ENCODE measurements at regions not wholly inside any gene's neighbourhood (a gene's known extent, or its start where the extent isn't known, plus 50 kb on each side); places are given as distances from the start of the nearest gene placed in this dataset.

DNA sequence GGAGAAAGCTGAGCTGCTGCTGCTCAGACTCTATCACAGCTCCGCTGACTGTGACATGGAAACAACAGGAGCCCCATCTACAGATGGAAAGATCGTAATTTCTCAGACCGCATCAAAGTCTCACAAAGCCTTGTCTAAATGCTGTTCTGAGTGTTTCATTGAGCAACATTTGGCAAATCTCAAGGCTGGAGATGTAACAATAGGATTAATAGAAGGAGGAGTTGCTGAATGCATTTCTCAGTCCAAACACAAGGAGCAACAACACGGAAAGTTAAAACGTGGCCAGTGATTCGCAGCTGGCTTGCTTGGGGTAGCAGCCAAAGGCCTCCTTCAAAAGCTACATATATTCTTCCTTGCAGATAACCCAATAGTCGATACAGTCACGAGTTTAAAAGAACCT lies 55.7 kb downstream of the MRPL57 start:
- DNase-seq (peak; percentile 27 to 62), ATAC-seq (peak in 3 of 4 donors; percentile 37 to 76 (median 59))
- Histone ChIP-seq H3K27ac (no peak overlapping the region), H3K9me3 (no peaks in the 10 kb centered on the region), H3K4me1 (no peaks in the 10 kb centered on the region), H3K4me3 (peak overlapping the region; percentile 12), H3K36me3 (ENCODE audit: insufficient read depth in 1 of 2, low read depth in 1 of 2) (no peaks in the 10 kb centered on the region), H3K27me3 (ENCODE audit: insufficient read depth in 3 of 3, low read length in 2 of 3) (peaks cover 0 to 3% (median 0%) of the 10 kb centered on the region in 3 donors)
- no peak for TF ChIP-seq CTCF (IDR thresholded peaks at IDR 0.05)
- intact Hi-C loops (cut with DNase I): no loop called here
- 45 to 60% (median 49%) methylated on average over 8 of the region's 8 CpGs for WGBS, 3 donors

- peak overlapping the region; percentile 30 for H3K27ac ChIP-seq
- H3K9me3 ChIP-seq: no peaks in the 10 kb centered on the region
- H3K4me3 ChIP-seq: peak overlapping the region; percentile 12
- H3K36me3 ChIP-seq (ENCODE audit: insufficient read depth in 1 of 2, low read depth in 1 of 2): no peaks in the 10 kb centered on the region
- peaks cover 0 to 3% (median 0%) of the 10 kb centered on the region in 3 donors for H3K27me3 ChIP-seq (ENCODE audit: insufficient read depth in 3 of 3, low read length in 2 of 3)
- ATAC-seq: peak in 1 of 4 donors; percentile 51
- 42 to 52% (median 47%) methylated on average over 3 of the region's 3 CpGs for WGBS, 3 donors
- no peaks in the 10 kb centered on the region for H3K4me1 ChIP-seq
- TF ChIP-seq CTCF (IDR thresholded peaks at IDR 0.05): no peak
- intact Hi-C loops (cut with DNase I): no loop called here
- no peak for DNase-seq
Observed at GRCh38 chr13:21232599-21232998, 56.1 kb downstream of the MRPL57 start.

DNA sequence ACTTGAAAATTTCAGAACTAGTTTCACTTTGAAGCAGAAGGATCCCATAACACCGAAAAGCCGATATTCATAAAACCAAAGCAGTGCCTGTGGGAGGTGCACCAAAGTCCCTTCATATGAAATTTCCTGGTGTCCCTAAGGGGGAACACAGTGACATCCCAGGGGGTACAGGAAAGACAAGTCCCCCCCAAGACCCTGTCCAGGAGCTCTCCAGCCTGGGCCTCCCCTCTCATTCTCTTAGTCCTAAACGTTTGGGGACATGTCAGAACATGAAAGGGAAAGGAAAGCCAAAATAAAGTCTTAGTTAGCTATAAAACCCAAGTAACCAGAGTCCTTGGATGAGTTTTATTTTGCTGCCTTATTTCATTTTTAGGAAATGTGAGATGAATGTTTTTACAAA lies 56.6 kb downstream of the MRPL57 start:
- 59 to 75% (median 60%) methylated on average over 3 of the region's 3 CpGs for WGBS, 3 donors
- peak overlapping the region; percentile 30 for H3K27ac ChIP-seq
- H3K4me1 ChIP-seq: no peaks in the 10 kb centered on the region
- intact Hi-C loops (cut with DNase I): no loop called here
- DNase-seq: no peak
- TF ChIP-seq CTCF (IDR thresholded peaks at IDR 0.05): no peak
- H3K4me3 ChIP-seq: peak overlapping the region; percentile 34
- H3K27me3 ChIP-seq (ENCODE audit: insufficient read depth in 3 of 3, low read length in 2 of 3): peaks cover 0 to 3% (median 0%) of the 10 kb centered on the region in 3 donors
- no peaks in the 10 kb centered on the region for H3K9me3 ChIP-seq
- ATAC-seq: no peak
- H3K36me3 ChIP-seq (ENCODE audit: insufficient read depth in 1 of 2, low read depth in 1 of 2): no peaks in the 10 kb centered on the region

DNA sequence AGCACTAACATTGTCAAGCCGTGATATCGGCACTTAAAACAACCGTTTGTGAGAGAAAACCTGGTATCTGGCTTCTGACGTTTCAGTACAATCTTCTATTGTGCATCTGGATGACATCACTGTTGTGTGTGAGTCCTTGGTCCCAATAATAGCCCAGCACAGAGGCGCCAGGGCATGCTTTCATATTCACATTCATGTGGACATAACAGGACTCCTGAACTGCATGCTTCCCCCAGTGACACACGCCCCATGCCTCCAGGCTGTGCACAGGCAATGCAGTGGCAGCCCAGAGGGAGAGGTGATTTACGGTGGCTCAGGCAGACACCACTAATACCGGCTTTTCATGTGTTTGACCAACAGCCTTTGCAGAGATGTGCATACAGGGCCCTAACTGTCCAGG lies 58.1 kb downstream of the MRPL57 start:
- ATAC-seq (peak; percentile 54 to 90 (median 67)), DNase-seq (no peak)
- no peaks in the 10 kb centered on the region for H3K9me3 ChIP-seq
- no peak overlapping the region for H3K4me3 ChIP-seq
- peaks cover 0 to 3% (median 0%) of the 10 kb centered on the region in 3 donors for H3K27me3 ChIP-seq (ENCODE audit: insufficient read depth in 3 of 3, low read length in 2 of 3)
- no peak for TF ChIP-seq CTCF (IDR thresholded peaks at IDR 0.05)
- intact Hi-C loops (cut with DNase I): no loop called here
- no peak overlapping the region for H3K27ac ChIP-seq
- no peaks in the 10 kb centered on the region for H3K4me1 ChIP-seq
- H3K36me3 ChIP-seq (ENCODE audit: insufficient read depth in 1 of 2, low read depth in 1 of 2): no peaks in the 10 kb centered on the region
- 25 to 30% (median 25%) methylated on average over 8 of the region's 8 CpGs for WGBS, 3 donors

GRCh38 chr13:21235174-21235573 lies 58.7 kb downstream of the MRPL57 start:
- TF ChIP-seq CTCF (IDR thresholded peaks at IDR 0.05): no peak
- no peaks in the 10 kb centered on the region for H3K9me3 ChIP-seq
- intact Hi-C loops (cut with DNase I): no loop called here
- H3K27me3 ChIP-seq (ENCODE audit: insufficient read depth in 3 of 3, low read length in 2 of 3): peaks cover 0 to 3% (median 0%) of the 10 kb centered on the region in 3 donors
- no peaks in the 10 kb centered on the region for H3K36me3 ChIP-seq (ENCODE audit: insufficient read depth in 1 of 2, low read depth in 1 of 2)
- no peaks in the 10 kb centered on the region for H3K4me1 ChIP-seq
- ATAC-seq (no peak), DNase-seq (no peak)
- H3K4me3 ChIP-seq: no peak overlapping the region
- WGBS, 3 donors: 69 to 76% (median 71%) methylated on average over 12 of the region's 12 CpGs
- no peak overlapping the region for H3K27ac ChIP-seq
